ENCODE measurements at regions not wholly inside any gene's neighbourhood (a gene's known extent, or its start where the extent isn't known, plus 50 kb on each side); places are given as distances from the start of the nearest gene placed in this dataset.

DNA sequence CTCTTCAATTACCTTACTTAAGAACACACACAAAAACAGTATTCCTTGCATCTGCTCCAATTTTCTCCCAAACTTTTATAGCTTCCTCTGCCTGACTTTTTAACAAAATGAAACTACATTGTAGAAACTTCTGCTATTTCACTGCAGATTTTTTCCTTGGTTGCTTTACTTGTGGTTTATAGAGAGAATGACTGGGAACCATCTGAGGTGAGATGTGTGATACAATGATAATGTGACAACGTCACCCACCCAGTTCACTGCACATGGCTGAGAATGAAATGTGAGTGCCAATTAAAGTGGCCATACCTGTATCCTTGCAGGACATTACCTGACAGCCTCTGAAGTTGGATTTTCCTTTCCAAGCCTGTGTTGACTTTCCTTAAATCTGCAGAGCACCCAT lies 258.4 kb downstream of the CD83 start:
- H3K4me3 Mint-ChIP-seq (ENCODE audit: low read depth, unreplicated experiment), result no peak overlapping the region
- no peaks in the 10 kb centered on the region for H3K27me3 Mint-ChIP-seq (ENCODE audit: unreplicated experiment)
- CTCF ChIA-PET, result interaction anchor here (0.8 kb wide), 1 partner anchor 440 kb away, joined by 6 read pairs; no protein-coding TSS in a partner anchor
- no TSS peak for BruUV-seq (replicated peaks)
- DNase-seq, result no peak
- H3K27ac Mint-ChIP-seq (ENCODE audit: unreplicated experiment), result no peak overlapping the region
- no peaks in the 10 kb centered on the region for H3K36me3 Mint-ChIP-seq (ENCODE audit: insufficient read depth, unreplicated experiment)
- intact Hi-C loops (cut with micrococcal nuclease; ENCODE audit: unreplicated experiment), result no loop called here
- peaks cover 2% of the 10 kb centered on the region for H3K9me3 Mint-ChIP-seq (ENCODE audit: low read depth, unreplicated experiment)
- TF ChIP-seq CTCF (IDR thresholded peaks at IDR 0.05; ENCODE audit: unreplicated experiment), result no peak
- peaks cover 18% of the 10 kb centered on the region for H3K4me1 Mint-ChIP-seq (ENCODE audit: low read depth, unreplicated experiment)

DNA sequence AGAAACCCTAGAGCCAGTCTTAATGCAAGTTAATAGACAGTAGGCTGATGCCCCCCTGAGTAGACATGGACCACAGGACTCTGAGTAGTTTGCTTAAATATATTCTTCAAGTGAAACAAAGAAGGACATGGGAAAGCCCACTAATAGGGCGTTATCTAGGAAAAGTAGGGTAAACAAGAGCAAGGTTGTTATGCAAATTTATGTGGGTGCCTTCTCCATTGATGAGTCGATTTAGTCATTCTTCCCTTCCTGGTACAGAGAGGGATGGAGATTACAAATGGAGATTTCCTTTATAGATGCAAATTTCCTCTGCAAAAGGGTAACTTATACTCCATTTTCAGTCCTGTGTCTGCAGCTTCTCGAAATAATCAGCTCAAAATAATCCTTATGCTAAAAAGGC lies 262.0 kb downstream of the CD83 start:
- CTCF ChIA-PET, result interaction anchor here (1.0 kb wide), 1 partner anchor 108 kb away, joined by 4 read pairs; no protein-coding TSS in a partner anchor
- intact Hi-C loops (cut with micrococcal nuclease; ENCODE audit: unreplicated experiment), result no loop called here
- Mint-ChIP-seq H3K9me3 (ENCODE audit: low read depth, unreplicated experiment) (no peaks in the 10 kb centered on the region), H3K4me3 (ENCODE audit: low read depth, unreplicated experiment) (no peak overlapping the region), H3K4me1 (ENCODE audit: low read depth, unreplicated experiment) (peaks cover 17% of the 10 kb centered on the region), H3K36me3 (ENCODE audit: insufficient read depth, unreplicated experiment) (no peaks in the 10 kb centered on the region), H3K27ac (ENCODE audit: unreplicated experiment) (no peak overlapping the region), H3K27me3 (ENCODE audit: unreplicated experiment) (no peaks in the 10 kb centered on the region)
- no TSS peak for BruUV-seq (replicated peaks)
- TF ChIP-seq CTCF (IDR thresholded peaks at IDR 0.05; ENCODE audit: unreplicated experiment), result no peak
- no peak for DNase-seq

GRCh38 chr6:14380086-14380820 lies 262.7 kb downstream of the CD83 start:
- no peaks in the 10 kb centered on the region for H3K27me3 Mint-ChIP-seq (ENCODE audit: unreplicated experiment)
- H3K9me3 Mint-ChIP-seq (ENCODE audit: low read depth, unreplicated experiment), result no peaks in the 10 kb centered on the region
- no peaks in the 10 kb centered on the region for H3K36me3 Mint-ChIP-seq (ENCODE audit: insufficient read depth, unreplicated experiment)
- CTCF ChIA-PET, result interaction anchor here (1.0 kb wide), 1 partner anchor 109 kb away, joined by 4 read pairs; no protein-coding TSS in a partner anchor
- no peak for DNase-seq
- TF ChIP-seq CTCF (IDR thresholded peaks at IDR 0.05; ENCODE audit: unreplicated experiment), result no peak
- intact Hi-C loops (cut with micrococcal nuclease; ENCODE audit: unreplicated experiment), result no loop called here
- H3K4me3 Mint-ChIP-seq (ENCODE audit: low read depth, unreplicated experiment), result no peak overlapping the region
- H3K27ac Mint-ChIP-seq (ENCODE audit: unreplicated experiment), result no peak overlapping the region
- peaks cover 22% of the 10 kb centered on the region for H3K4me1 Mint-ChIP-seq (ENCODE audit: low read depth, unreplicated experiment)
- no TSS peak for BruUV-seq (replicated peaks)

DNA sequence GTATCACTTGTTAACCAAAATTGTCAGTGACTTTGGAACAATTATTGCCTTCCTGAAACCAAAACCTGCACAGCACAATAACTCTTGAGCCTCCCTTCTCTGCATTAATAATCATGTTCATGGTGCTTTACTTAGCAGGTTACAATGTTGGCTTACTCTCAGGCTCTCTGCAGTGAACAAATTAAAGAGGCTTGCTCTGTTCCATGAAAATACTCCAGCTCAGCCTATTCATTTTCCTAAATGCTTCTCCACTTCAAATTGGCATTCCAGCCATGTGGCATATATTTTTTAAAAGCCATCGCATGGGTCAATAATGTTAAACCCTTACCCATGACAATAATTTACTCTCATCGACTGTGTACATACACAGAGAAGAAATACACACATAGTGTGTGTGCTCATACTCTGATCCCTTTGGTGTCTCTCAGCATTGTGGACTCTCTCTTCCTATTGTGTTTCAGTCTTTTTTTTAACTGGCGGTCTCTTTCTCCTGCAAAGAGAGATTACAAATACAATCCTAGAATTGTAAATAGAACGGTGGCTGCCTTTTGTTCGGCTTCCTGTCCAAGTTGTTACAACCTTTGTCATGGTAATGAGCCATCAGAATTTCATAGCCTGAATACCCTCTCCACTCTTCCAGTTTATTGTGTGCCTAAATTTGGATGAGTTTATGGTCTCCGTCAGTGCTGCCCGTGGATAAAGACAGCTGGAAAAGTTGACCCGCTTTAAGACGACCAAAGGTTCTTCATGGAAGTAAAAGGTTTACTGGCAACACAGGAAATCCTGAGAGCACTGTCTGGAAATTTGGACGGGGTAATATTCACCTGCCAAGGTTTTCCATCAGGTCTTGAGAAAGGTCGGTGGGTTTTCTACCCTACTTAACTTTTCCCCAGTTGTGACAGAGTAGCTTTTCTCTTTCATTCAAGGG lies 263.6 kb downstream of the CD83 start:
- H3K27me3 Mint-ChIP-seq (ENCODE audit: unreplicated experiment), result no peaks in the 10 kb centered on the region
- peaks cover 22% of the 10 kb centered on the region for H3K4me1 Mint-ChIP-seq (ENCODE audit: low read depth, unreplicated experiment)
- CTCF ChIA-PET, result no interaction called here
- no peak overlapping the region for H3K27ac Mint-ChIP-seq (ENCODE audit: unreplicated experiment)
- BruUV-seq (replicated peaks), result no TSS peak
- no peak for DNase-seq
- intact Hi-C loops (cut with micrococcal nuclease; ENCODE audit: unreplicated experiment), result no loop called here
- no peaks in the 10 kb centered on the region for H3K9me3 Mint-ChIP-seq (ENCODE audit: low read depth, unreplicated experiment)
- no peak overlapping the region for H3K4me3 Mint-ChIP-seq (ENCODE audit: low read depth, unreplicated experiment)
- no peak for TF ChIP-seq CTCF (IDR thresholded peaks at IDR 0.05; ENCODE audit: unreplicated experiment)
- H3K36me3 Mint-ChIP-seq (ENCODE audit: insufficient read depth, unreplicated experiment), result no peaks in the 10 kb centered on the region
